Heart left ventricle (tissue), 13 donors: ENCODE measurements at regions not wholly inside any gene's neighbourhood (a gene's known extent, or its start where the extent isn't known, plus 50 kb on each side); places are given as distances from the start of the nearest gene placed in this dataset.

Source experiments
- POLR2A ChIP-seq, 2 donors: fragments of 450-650 bp; IDR thresholded peaks; one replicate each; pipeline ENCODE4 v1.6.1; 2017; ENCODE audit warnings: antibody characterized with exemption in 2 of 2, mild to moderate bottlenecking in 2 of 2, moderate library complexity in 2 of 2
- TF ChIP-seq, protein P1 (sequence below), 12 donors: fragments of 200-600 bp; sonication (generic) in 4 of 12; IDR thresholded peaks; one replicate each; pipeline versions ENCODE4 v1.5.0 to v1.8.0; 2018 to 2022; ENCODE audit warnings: antibody characterized with exemption in 12 of 12, mild to moderate bottlenecking in 5 of 12
- donor health status: ischemic (EF 13 %, LVEDD 7.1; RV severe dilation, severe dysfunction).
- donor health status: DM: no; HTN: yes; CAD: no.
- donor health status: DM: no; HTN: no; CAD: no.
- donor health status: ischemic (EF 25% LVEDD 6.9; RV normal size, moderate dysfunction).
- donor health status: ischemic (EF 25% LVEDD 5.7; RV mildly dilated, moderate dysfunction).
- donor health status: ischemic (EF 35%, LVEDD 5.7; RV mildly dilated, moderate dysfunction).
- donor health status: nonischemic (EF 11% LVEDD 7.7; RV severe dilation, severe dysfunction).
- donor health status: DM: yes; HTN: yes; CAD: no.
- donor health status: PGD.
- donor health status: ischemic (EF 29% LVEDD 5.4; RV normal size, mild dysfunction).
- donor health status: nonischemic (EF 23%, LVEDD 6.1; RV moderate dilation, normal function).

DNA sequence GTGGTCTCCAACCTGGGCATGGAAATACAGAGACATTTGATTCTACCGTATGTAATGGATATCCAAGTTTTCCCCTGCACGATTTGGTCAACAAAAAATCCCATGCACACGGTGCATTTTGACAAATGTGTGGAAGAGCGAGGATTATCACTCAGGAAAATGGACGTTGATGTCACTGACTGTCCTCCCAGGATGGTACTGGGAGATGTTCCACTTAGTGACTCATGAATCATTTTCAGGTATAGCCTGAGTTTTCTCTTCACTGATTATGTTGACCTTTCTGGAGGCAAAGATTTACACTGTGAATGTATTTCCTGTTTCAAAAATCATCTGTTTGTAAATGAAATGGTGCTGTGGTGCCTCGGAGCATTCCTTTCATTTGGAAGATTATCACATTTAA is 596.7 kb upstream of the ADAMTS9 start:
- TF ChIP-seq, protein P1, sequence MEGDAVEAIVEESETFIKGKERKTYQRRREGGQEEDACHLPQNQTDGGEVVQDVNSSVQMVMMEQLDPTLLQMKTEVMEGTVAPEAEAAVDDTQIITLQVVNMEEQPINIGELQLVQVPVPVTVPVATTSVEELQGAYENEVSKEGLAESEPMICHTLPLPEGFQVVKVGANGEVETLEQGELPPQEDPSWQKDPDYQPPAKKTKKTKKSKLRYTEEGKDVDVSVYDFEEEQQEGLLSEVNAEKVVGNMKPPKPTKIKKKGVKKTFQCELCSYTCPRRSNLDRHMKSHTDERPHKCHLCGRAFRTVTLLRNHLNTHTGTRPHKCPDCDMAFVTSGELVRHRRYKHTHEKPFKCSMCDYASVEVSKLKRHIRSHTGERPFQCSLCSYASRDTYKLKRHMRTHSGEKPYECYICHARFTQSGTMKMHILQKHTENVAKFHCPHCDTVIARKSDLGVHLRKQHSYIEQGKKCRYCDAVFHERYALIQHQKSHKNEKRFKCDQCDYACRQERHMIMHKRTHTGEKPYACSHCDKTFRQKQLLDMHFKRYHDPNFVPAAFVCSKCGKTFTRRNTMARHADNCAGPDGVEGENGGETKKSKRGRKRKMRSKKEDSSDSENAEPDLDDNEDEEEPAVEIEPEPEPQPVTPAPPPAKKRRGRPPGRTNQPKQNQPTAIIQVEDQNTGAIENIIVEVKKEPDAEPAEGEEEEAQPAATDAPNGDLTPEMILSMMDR (IDR thresholded peaks at IDR 0.05): no peak
- no peak for TF ChIP-seq POLR2A (IDR thresholded peaks at IDR 0.05)
